H1 (cell line): ENCODE measurements at regions not wholly inside any gene's neighbourhood (a gene's known extent, or its start where the extent isn't known, plus 50 kb on each side); places are given as distances from the start of the nearest gene placed in this dataset.
A peak's percentile ranks its signal among the peaks of the same experiment; 100 is the strongest.

ENCODE experiments used
- CTCF ChIA-PET: fragments of 300-600 bp; sonication (Branson Sonifier 250); formaldehyde crosslinking; loops from one replicate; lab custom pipeline; 2021; ENCODE audit not compliant: partially characterized antibody; lab: Charles Lee
- POLR2A ChIA-PET: fragments of 300-600 bp; sonication (Branson Sonifier 250); formaldehyde crosslinking; loops from one replicate; lab custom pipeline; 2021; ENCODE audit warnings: inconsistent platforms; ENCODE audit not compliant: partially characterized antibody; lab: Charles Lee
- DNase-seq, 2 experiments: peaks; one replicate each; pipeline versions ENCODE4 v3.0.0 to v3.0.0-alpha.2; 2010 to 2022; ENCODE audit warnings: low spot score in 2 of 2, low read depth in 1 of 2, mixed read lengths in 1 of 2
- FAIRE-seq: peaks from 2 replicates; lab custom pipeline; 2011; peaks lifted over from hg19 to GRCh38; lab: Jason Lieb, UNC
- H2AFZ ChIP-seq: 2 replicates; pipeline ENCODE4 v1.8.1; 2012; ENCODE audit warnings: low read length, inconsistent platforms
- H2AK5ac ChIP-seq: 2 replicates; pipeline ENCODE4 v1.6.1; 2013; ENCODE audit warnings: low read depth, low read length
- H2BK120ac ChIP-seq: replicated peaks from 2 replicates; pipeline ENCODE3; 2013; ENCODE audit warnings: low read depth, low read length, inconsistent platforms
- H2BK12ac ChIP-seq: 2 replicates; pipeline ENCODE4 v1.6.1; 2013; ENCODE audit warnings: low read depth, low read length
- H2BK15ac ChIP-seq: 2 replicates; pipeline ENCODE4 v1.6.1; 2013; ENCODE audit warnings: low read length
- H2BK20ac ChIP-seq: 2 replicates; pipeline ENCODE4 v1.6.1; 2013; ENCODE audit warnings: low read length
- H2BK5ac ChIP-seq: 2 replicates; pipeline ENCODE4 v1.6.1; 2013; ENCODE audit warnings: low read depth, low read length
- H3K14ac ChIP-seq: 2 replicates; pipeline ENCODE4 v1.6.1; 2013; ENCODE audit warnings: inconsistent platforms; ENCODE audit not compliant: insufficient read length
- H3K18ac ChIP-seq: 2 replicates; pipeline ENCODE4 v1.6.1; 2013; ENCODE audit warnings: low read length; ENCODE audit errors: extremely low read depth
- H3K23ac ChIP-seq: 2 replicates; pipeline ENCODE4 v1.6.1; 2013; ENCODE audit warnings: inconsistent platforms; ENCODE audit not compliant: insufficient read length
- H3K23me2 ChIP-seq: 2 replicates; pipeline ENCODE4 v1.6.1; 2013; ENCODE audit warnings: low read depth, low read length
- H3K27ac ChIP-seq: 2 replicates; pipeline ENCODE4 v1.6.1; 2011; ENCODE audit warnings: low read depth, low read length, inconsistent platforms
- H3K27me3 ChIP-seq, 4 experiments: replicated peaks in 1 of 4; 1 replicate in 1 of 4; 2 replicates in 3 of 4; pipeline versions ENCODE4 v1.6.1 to v1.8.1; 2011 to 2013; ENCODE audit warnings: low read length in 3 of 4, mild to moderate bottlenecking in 3 of 4, inconsistent platforms in 2 of 4, mixed read lengths in 2 of 4, moderate library complexity in 1 of 4; ENCODE audit not compliant: control insufficient read depth in 3 of 4, insufficient read depth in 3 of 4; ENCODE audit errors: extremely low read depth in 1 of 4
- H3K36me3 ChIP-seq, 4 experiments: 2 replicates each; pipeline versions ENCODE4 v1.6.1 to v1.8.1; 2011 to 2013; ENCODE audit warnings: mild to moderate bottlenecking in 4 of 4, low read length in 3 of 4, moderate library complexity in 2 of 4, control low read depth in 1 of 4, inconsistent platforms in 1 of 4; ENCODE audit not compliant: insufficient read depth in 4 of 4, control insufficient read depth in 2 of 4
- H3K4ac ChIP-seq: replicated peaks from 2 replicates; pipeline ENCODE3; 2013; ENCODE audit warnings: low read length, low read depth, mixed read lengths, inconsistent platforms; ENCODE audit not compliant: insufficient read length
- H3K4me1 ChIP-seq, 4 experiments: replicated peaks in 1 of 4; 1 replicate in 1 of 4; 2 replicates in 3 of 4; pipeline versions ENCODE4 v1.6.1 to v1.8.1; 2011 to 2013; ENCODE audit warnings: low read length in 3 of 4, inconsistent platforms in 2 of 4, mixed read lengths in 1 of 4; ENCODE audit not compliant: insufficient read depth in 4 of 4, control insufficient read depth in 3 of 4
- H3K4me2 ChIP-seq, 2 experiments: 2 replicates each; pipeline versions ENCODE4 v1.6.1 to v1.8.1; 2011 to 2013; ENCODE audit warnings: low read depth in 2 of 2, low read length in 2 of 2, control low read depth in 1 of 2, inconsistent platforms in 1 of 2, mild to moderate bottlenecking in 1 of 2; ENCODE audit not compliant: insufficient read depth in 1 of 2
- H3K4me3 ChIP-seq, 4 experiments: fragments of 200-600, 300-600 bp in 1 of 4; sonication (generic), shearing (Covaris generic), sonication (Bioruptor Twin) in 1 of 4; 2 replicates each; pipeline versions ENCODE4 v1.5.1 to v1.8.1; 2011 to 2016; ENCODE audit warnings: low read length in 4 of 4, low read depth in 3 of 4, control low read depth in 2 of 4, inconsistent platforms in 2 of 4, mild to moderate bottlenecking in 2 of 4, mixed read lengths in 1 of 4, moderate library complexity in 1 of 4; ENCODE audit not compliant: insufficient read depth in 2 of 4; ENCODE audit errors: extremely low read depth in 1 of 4
- H3K56ac ChIP-seq: replicated peaks from 2 replicates; pipeline ENCODE3; 2013; ENCODE audit warnings: low read depth, mild to moderate bottlenecking, mixed read lengths, low read length, inconsistent platforms; ENCODE audit not compliant: insufficient read length
- H3K79me1 ChIP-seq: 2 replicates; pipeline ENCODE4 v1.6.1; 2013; ENCODE audit warnings: low read depth, low read length, control low read depth
- H3K79me2 ChIP-seq, 2 experiments: 2 replicates each; pipeline versions ENCODE4 v1.6.1 to v1.8.1; 2012 to 2013; ENCODE audit warnings: low read length in 2 of 2, mild to moderate bottlenecking in 2 of 2, inconsistent platforms in 1 of 2; ENCODE audit not compliant: insufficient read depth in 2 of 2, control insufficient read depth in 1 of 2
- H3K9ac ChIP-seq, 4 experiments: replicated peaks in 1 of 4; 1 replicate in 1 of 4; 2 replicates in 3 of 4; pipeline versions ENCODE4 v1.6.1 to v1.8.1; 2011 to 2013; ENCODE audit warnings: low read depth in 3 of 4, low read length in 3 of 4, control low read depth in 2 of 4, mild to moderate bottlenecking in 2 of 4, moderate library complexity in 2 of 4, inconsistent platforms in 1 of 4; ENCODE audit errors: extremely low read depth in 1 of 4
- H3K9me3 ChIP-seq, 2 experiments: 2 replicates each; pipeline versions ENCODE4 v1.6.1 to v1.8.1; 2012 to 2013; ENCODE audit warnings: mild to moderate bottlenecking in 2 of 2, moderate library complexity in 2 of 2, control low read depth in 1 of 2, inconsistent platforms in 1 of 2, low read depth in 1 of 2, low read length in 1 of 2, mixed read lengths in 1 of 2; ENCODE audit not compliant: insufficient read depth in 2 of 2
- H4K20me1 ChIP-seq, 2 experiments: replicated peaks in 1 of 2; 2 replicates each; pipeline versions ENCODE3 to v1.8.1; 2011 to 2013; ENCODE audit warnings: inconsistent platforms in 2 of 2, low read length in 2 of 2, mild to moderate bottlenecking in 1 of 2; ENCODE audit not compliant: insufficient read depth in 2 of 2, control insufficient read depth in 1 of 2
- H4K5ac ChIP-seq: 2 replicates; pipeline ENCODE4 v1.6.1; 2013; ENCODE audit warnings: low read length, low read depth, mixed read lengths, inconsistent platforms; ENCODE audit not compliant: insufficient read length
- H4K8ac ChIP-seq: 2 replicates; pipeline ENCODE4 v1.8.0; 2013; ENCODE audit warnings: mild to moderate bottlenecking, moderate library complexity, low read length, inconsistent platforms; ENCODE audit not compliant: insufficient read depth; ENCODE audit errors: extremely low read depth
- H4K91ac ChIP-seq: replicated peaks from 2 replicates; pipeline ENCODE3; 2013; ENCODE audit warnings: low read length, mixed read lengths, inconsistent platforms; ENCODE audit not compliant: insufficient read length
- CBX5 ChIP-seq: fragments of 300-800, 300-1000 bp; sonication (generic); IDR thresholded peaks from 2 replicates; pipeline ENCODE4 v1.7.1; 2016; ENCODE audit warnings: antibody characterized with exemption, low read length, low read depth
- CBX8 ChIP-seq: fragments of 300-800, 300-1000 bp; sonication (generic); IDR thresholded peaks from 2 replicates; pipeline ENCODE4 v1.7.1; 2016; ENCODE audit warnings: low read depth, low read length, borderline replicate concordance
- CTBP2 ChIP-seq: IDR thresholded peaks from 2 replicates; pipeline ENCODE4 v1.7.0; 2011; ENCODE audit warnings: borderline replicate concordance, mild to moderate bottlenecking, moderate library complexity, mixed read lengths, low read length; ENCODE audit not compliant: insufficient read depth, insufficient read length
- GTF2F1 ChIP-seq: IDR thresholded peaks from 2 replicates; pipeline ENCODE4 v1.6.1; 2012; ENCODE audit warnings: low read depth, low read length, improper control_type of control experiment, borderline replicate concordance
- JUND ChIP-seq: IDR thresholded peaks from 2 replicates; pipeline ENCODE4 v1.6.1; 2011; ENCODE audit warnings: mild to moderate bottlenecking, improper control_type of control experiment, low read length
- NRF1 ChIP-seq: IDR thresholded peaks from 2 replicates; pipeline ENCODE4 v1.6.1; 2011; ENCODE audit warnings: mild to moderate bottlenecking, low read depth, low read length, improper control_type of control experiment
- RXRA ChIP-seq: IDR thresholded peaks from 2 replicates; pipeline ENCODE4 v1.6.1; 2011; ENCODE audit warnings: low read depth, mild to moderate bottlenecking, low read length, moderate library complexity; ENCODE audit not compliant: insufficient read depth
- SAP30 ChIP-seq: fragments of 300-600 bp; sonication (generic); IDR thresholded peaks from 2 replicates; pipeline ENCODE4 v1.7.1; 2012; ENCODE audit warnings: low read length, moderate library complexity, mild to moderate bottlenecking, inconsistent platforms; ENCODE audit not compliant: insufficient read depth, insufficient replicate concordance
- SIN3A ChIP-seq, 2 experiments: IDR thresholded peaks in 1 of 2; conservative IDR thresholded peaks in 1 of 2; 2 replicates each; pipeline ENCODE4 v1.6.1; 2011 to 2012; ENCODE audit warnings: low read length in 2 of 2, improper control_type of control experiment in 1 of 2, low read depth in 1 of 2, mild to moderate bottlenecking in 1 of 2
- SIRT6 ChIP-seq: IDR thresholded peaks from one replicate; pipeline ENCODE4 v1.7.1; 2012; ENCODE audit warnings: low read length, inconsistent platforms
- TAF7 ChIP-seq: optimal IDR thresholded peaks from 2 replicates; pipeline ENCODE3; 2011; ENCODE audit warnings: low read depth, mild to moderate bottlenecking, inconsistent platforms, low read length, moderate library complexity, borderline replicate concordance
- TBP ChIP-seq: IDR thresholded peaks from 2 replicates; pipeline ENCODE4 v1.6.1; 2011; ENCODE audit warnings: low read depth, low read length, improper control_type of control experiment
- WGBS, 2 experiments: shearing (Covaris generic) in 1 of 2; methylation state at CpG; one replicate each; pipeline versions ENCODE4 v1.1.6 to v1.1.7; 2013 to 2015; ENCODE audit warnings: low lambda C conversion rate in 2 of 2, mixed read lengths in 2 of 2, inconsistent platforms in 1 of 2, low coverage in 1 of 2, missing lambda C conversion rate in 1 of 2; ENCODE audit not compliant: insufficient replicate concordance in 2 of 2, insufficient coverage in 1 of 2, insufficient read length in 1 of 2; ENCODE audit errors: extremely low coverage in 1 of 2, missing lambda C conversion rate in 1 of 2; 5-methylcytosine and 5-hydroxymethylcytosine counted together

DNA sequence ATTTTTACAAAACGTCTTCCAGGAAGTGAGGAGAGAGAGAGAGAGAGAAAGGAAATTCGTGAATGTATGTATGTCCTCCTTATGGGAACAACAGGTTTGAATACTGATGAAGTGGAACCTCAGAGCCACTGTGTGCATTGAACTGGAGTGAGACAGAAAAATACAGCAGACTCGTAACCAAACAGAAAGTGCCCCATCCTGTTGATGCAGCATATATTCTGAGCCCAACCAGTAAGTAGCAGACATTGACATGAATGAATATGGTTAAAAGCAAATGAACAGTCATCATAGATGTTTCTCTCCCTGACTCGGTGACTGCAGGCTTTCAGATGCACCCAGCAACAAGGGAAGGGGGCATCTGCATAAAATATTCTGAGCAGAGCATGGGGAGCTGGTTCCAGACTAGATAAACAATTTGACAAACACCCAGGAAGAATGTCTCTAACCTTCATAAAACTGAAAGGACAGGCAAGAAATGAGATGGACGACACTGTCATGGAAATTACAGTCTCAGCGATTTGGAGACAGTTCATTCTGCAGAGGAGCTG is 471.0 kb upstream of the PBX1 start:
- no peak overlapping the region for H2BK15ac ChIP-seq

More for the DNA sequence above, 471.0 kb upstream of the PBX1 start:
- Histone ChIP-seq H2AK5ac (no peak overlapping the region), H3K23me2 (no peaks in the 10 kb centered on the region), H2BK120ac (no peak overlapping the region), H3K79me2 (no peaks in the 10 kb centered on the region), H2BK20ac (no peak overlapping the region), H3K79me1 (no peaks in the 10 kb centered on the region), H3K4me1 (peaks cover 0 to 3% (median 0%) of the 10 kb centered on the region in 4 experiments; a peak in 2 of 7 replicates), H3K27ac (no peak overlapping the region), H3K27me3 (no peaks in the 10 kb centered on the region), H3K36me3 (0 out of 8 replicates have a peak, but pooled peaks cover 0 to 2% (median 0%) of the 10 kb centered on the region in 4 experiments), H3K9ac (no peak overlapping the region), H3K4me3 (no peak overlapping the region), H3K4ac (no peak overlapping the region), H2AFZ (0 out of 2 replicates have a peak overlapping the region, but pooled peaks have one; percentile 35), H4K5ac (no peak overlapping the region), H4K20me1 (no peaks in the 10 kb centered on the region)
- ChIA-PET CTCF (interaction anchor here (1.4 to 1.7 kb wide), 2 partner anchors 11 to 548 kb away, joined by 3 to 4 read pairs; no protein-coding TSS in a partner anchor), POLR2A (no interaction called here)
- TF ChIP-seq GTF2F1 = no peak
- no peak for TF ChIP-seq SIN3A (conservative IDR thresholded peaks at IDR 0.05 in 1 of 2, IDR thresholded peaks at IDR 0.05 in 1 of 2; ENCODE audit: low read depth in 1 of 2, low read length in 2 of 2)
- no peak for TF ChIP-seq TBP
- TF ChIP-seq CBX5 = no peak
- no peak for TF ChIP-seq TAF7
- TF ChIP-seq SIRT6 = no peak
- TF ChIP-seq RXRA = no peak
- TF ChIP-seq NRF1 = no peak
- no peak for TF ChIP-seq SAP30
- no peak for TF ChIP-seq CTBP2
- TF ChIP-seq CBX8 = no peak
- TF ChIP-seq JUND = no peak
- TF ChIP-seq, all 59 proteins: peak for 0
- FAIRE-seq (no peak), DNase-seq (no peak)
- Histone ChIP-seq H3K23ac (no peak overlapping the region), H2BK5ac (no peak overlapping the region), H2BK12ac (no peak overlapping the region), H4K8ac (no peak overlapping the region), H4K91ac (no peak overlapping the region), H3K9me3 (peaks cover 7 to 8% of the 10 kb centered on the region in 2 experiments), H3K4me2 (no peak overlapping the region), H3K56ac (no peak overlapping the region), H3K14ac (no peak overlapping the region), H3K18ac (no peak overlapping the region)
- WGBS, 2 experiments = 91% methylated on average over 6 of the region's 6 CpGs; no CpG with 5 or more reads in 1 of the 2 experiments
